C4-2B (cell line): ENCODE measurements at regions not wholly inside any gene's neighbourhood (a gene's known extent, or its start where the extent isn't known, plus 50 kb on each side); places are given as distances from the start of the nearest gene placed in this dataset.

Experiments used
- CTCF ChIP-seq: fragments of 450-650 bp; conservative IDR thresholded peaks from 2 replicates; pipeline ENCODE4 v1.5.1; 2017; ENCODE audit warnings: mild to moderate bottlenecking
- ZFX ChIP-seq: fragments of 450-650 bp; IDR thresholded peaks from 2 replicates; pipeline ENCODE4 v1.6.1; 2017

DNA sequence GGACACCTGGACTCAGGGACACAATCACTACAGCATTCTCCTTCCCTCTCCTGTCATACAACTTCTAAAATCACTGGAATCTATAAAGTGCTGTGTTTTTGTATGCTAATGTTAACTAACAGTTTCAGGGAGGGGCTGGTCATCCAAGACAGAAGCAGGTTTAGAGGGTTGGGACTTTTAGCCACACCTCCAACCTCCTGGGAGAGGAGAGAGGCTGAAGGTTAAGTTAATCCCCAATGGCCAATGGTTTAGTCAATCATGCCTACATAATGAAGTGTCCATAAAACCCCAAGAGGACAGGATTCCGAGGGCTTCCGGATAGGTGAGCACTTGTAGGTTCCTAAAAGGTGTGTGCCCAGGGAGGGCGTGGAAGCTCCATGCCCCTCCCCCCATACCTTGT is 219.3 kb upstream of the CTNNB1 start:
- no peak for TF ChIP-seq CTCF
- no peak for TF ChIP-seq ZFX
